Thoracic aorta (tissue), 2 donors: ENCODE measurements at regions not wholly inside any gene's neighbourhood (a gene's known extent, or its start where the extent isn't known, plus 50 kb on each side); places are given as distances from the start of the nearest gene placed in this dataset.

Experiments used
- ATAC-seq: fragments of 150-250 bp; one replicate; pipeline ENCODE4 v1.8.0; 2017; ENCODE audit warnings: low read depth; ENCODE audit not compliant: insufficient number of reproducible peaks, low FRiP score
- DNase-seq: peaks from one replicate; pipeline ENCODE4 v3.0.0-alpha.2; 2020; ENCODE audit warnings: low spot score
- H3K27ac ChIP-seq, 2 donors: fragments of 200-600 bp; sonication (generic); 1 replicate in 1 of 2; 2 replicates in 1 of 2; pipeline ENCODE4 v1.5.1; 2016; ENCODE audit warnings: mild to moderate bottlenecking in 2 of 2, moderate library complexity in 2 of 2
- H3K27me3 ChIP-seq: fragments of 200-600 bp; sonication (generic); replicated peaks from 2 replicates; pipeline ENCODE4 v1.6.0; 2016; ENCODE audit warnings: mild to moderate bottlenecking; ENCODE audit not compliant: insufficient read depth
- H3K36me3 ChIP-seq: fragments of 200-600 bp; sonication (generic); one replicate; pipeline ENCODE4 v1.5.1; 2016
- H3K4me1 ChIP-seq, 2 donors: fragments of 200-600 bp; sonication (generic); 1 replicate in 1 of 2; 2 replicates in 1 of 2; pipeline versions ENCODE4 v1.5.1 to v1.6.0; 2016; ENCODE audit warnings: low read depth in 2 of 2, mild to moderate bottlenecking in 1 of 2; ENCODE audit not compliant: control insufficient read depth in 1 of 2
- H3K4me3 ChIP-seq: fragments of 200-600 bp; sonication (generic); 2 replicates; pipeline ENCODE4 v1.5.1; 2016; ENCODE audit warnings: mild to moderate bottlenecking
- H3K9me3 ChIP-seq: fragments of 200-600 bp; sonication (generic); 2 replicates; pipeline ENCODE4 v1.5.1; 2016
- TF ChIP-seq, protein P1 (sequence below): fragments of 200-600 bp; sonication (generic); IDR thresholded peaks from one replicate; pipeline ENCODE4 v1.5.1; 2019; ENCODE audit warnings: antibody characterized with exemption

DNA sequence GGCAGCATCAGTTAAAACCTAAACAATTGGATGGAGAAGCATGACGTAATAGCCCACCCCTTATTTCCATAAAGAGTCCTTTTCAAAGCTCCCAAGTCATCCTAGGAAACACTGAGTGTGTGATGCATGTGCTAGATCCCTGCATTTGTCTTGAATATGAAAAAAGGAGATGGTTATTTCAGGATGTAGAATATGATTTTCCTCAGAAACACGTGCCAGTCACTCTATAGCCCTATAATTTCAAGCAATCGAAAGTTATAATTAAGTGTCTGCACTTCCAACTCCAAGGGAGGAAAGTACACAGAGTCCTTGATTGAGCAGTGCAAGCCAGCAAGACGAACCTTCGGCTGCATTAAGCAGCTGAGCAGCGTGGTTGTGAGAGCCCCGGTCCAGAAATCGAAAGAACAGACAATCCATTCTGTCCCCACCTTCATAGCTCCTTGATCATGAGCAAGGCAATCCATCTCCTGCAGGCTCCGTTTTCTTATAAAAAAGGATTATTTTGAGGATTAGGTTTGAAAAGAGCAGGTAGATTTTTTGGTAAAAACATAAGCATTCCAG is 287.7 kb downstream of the FBXO15 start:
- no peak overlapping the region for H3K27ac ChIP-seq
- no peak for DNase-seq
- no peaks in the 10 kb centered on the region for H3K4me1 ChIP-seq
- ATAC-seq, result no peak
- TF ChIP-seq, protein P1, sequence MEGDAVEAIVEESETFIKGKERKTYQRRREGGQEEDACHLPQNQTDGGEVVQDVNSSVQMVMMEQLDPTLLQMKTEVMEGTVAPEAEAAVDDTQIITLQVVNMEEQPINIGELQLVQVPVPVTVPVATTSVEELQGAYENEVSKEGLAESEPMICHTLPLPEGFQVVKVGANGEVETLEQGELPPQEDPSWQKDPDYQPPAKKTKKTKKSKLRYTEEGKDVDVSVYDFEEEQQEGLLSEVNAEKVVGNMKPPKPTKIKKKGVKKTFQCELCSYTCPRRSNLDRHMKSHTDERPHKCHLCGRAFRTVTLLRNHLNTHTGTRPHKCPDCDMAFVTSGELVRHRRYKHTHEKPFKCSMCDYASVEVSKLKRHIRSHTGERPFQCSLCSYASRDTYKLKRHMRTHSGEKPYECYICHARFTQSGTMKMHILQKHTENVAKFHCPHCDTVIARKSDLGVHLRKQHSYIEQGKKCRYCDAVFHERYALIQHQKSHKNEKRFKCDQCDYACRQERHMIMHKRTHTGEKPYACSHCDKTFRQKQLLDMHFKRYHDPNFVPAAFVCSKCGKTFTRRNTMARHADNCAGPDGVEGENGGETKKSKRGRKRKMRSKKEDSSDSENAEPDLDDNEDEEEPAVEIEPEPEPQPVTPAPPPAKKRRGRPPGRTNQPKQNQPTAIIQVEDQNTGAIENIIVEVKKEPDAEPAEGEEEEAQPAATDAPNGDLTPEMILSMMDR, result no peak
- no peak overlapping the region for H3K4me3 ChIP-seq
- no peaks in the 10 kb centered on the region for H3K27me3 ChIP-seq
- no peaks in the 10 kb centered on the region for H3K36me3 ChIP-seq
- no peaks in the 10 kb centered on the region for H3K9me3 ChIP-seq

DNA sequence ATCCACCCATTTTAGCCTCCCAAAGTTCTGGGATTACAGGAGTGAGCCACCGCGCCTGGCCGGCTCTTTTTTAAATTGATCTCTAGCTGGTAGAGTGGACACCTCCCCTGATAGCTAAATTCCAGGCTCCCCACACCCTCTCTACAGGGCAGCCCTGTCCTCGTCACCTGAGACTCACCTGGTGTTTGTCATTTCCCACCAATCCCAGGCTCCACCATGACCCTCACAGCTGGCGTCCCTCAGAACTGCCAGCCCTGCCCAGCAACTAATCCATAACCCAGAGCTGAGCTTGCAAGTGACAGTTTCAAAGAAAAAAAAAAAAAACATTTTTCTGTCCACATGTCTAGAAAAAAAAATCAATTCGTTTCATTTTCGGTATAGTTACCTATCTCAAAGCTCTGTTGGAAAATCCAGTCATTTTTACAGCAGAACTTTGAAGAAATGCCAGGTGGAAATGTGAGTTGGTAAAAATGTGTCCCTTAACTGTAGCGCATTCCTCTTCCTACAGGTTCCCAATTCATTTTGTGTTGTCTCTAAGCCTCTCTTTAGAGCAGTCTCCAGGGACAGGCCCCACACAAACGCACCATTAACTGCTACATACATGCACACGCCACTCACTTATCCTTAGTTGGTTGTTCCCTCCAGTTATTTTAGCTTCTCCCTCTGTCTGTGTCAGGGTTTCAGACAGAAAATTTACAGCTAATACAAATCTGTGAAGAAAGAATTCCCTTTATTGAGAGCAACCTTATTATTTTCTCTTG is 294.7 kb downstream of the FBXO15 start:
- Histone ChIP-seq H3K27me3 (no peaks in the 10 kb centered on the region), H3K9me3 (no peaks in the 10 kb centered on the region), H3K27ac (no peak overlapping the region), H3K36me3 (no peaks in the 10 kb centered on the region), H3K4me3 (no peak overlapping the region), H3K4me1 (no peaks in the 10 kb centered on the region)
- ATAC-seq (no peak), DNase-seq (no peak)
- TF ChIP-seq, protein P1, result no peak

DNA sequence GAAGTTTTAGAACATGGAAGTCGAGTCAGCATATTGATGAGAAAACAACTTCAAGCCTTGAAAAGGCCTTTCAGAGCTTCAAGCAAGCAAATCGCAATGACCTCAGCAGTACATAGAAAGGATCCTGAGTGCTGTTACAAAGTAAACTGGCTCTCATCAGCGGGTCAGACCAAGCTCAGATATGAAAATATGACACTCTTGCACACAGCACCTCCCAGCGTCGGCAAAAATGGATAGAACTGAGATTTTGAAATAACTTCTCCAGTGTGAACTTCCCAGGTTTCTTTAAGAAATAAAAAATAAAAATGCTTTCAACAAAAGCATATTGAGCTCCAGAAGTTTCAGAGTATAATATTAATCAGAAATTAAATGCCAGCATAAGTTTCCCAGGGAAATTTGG is 296.9 kb downstream of the FBXO15 start:
- Histone ChIP-seq H3K36me3 (no peaks in the 10 kb centered on the region), H3K4me3 (no peak overlapping the region), H3K27ac (no peak overlapping the region), H3K4me1 (no peaks in the 10 kb centered on the region), H3K27me3 (no peaks in the 10 kb centered on the region), H3K9me3 (no peaks in the 10 kb centered on the region)
- DNase-seq (no peak), ATAC-seq (no peak)
- TF ChIP-seq, protein P1, result no peak

DNA sequence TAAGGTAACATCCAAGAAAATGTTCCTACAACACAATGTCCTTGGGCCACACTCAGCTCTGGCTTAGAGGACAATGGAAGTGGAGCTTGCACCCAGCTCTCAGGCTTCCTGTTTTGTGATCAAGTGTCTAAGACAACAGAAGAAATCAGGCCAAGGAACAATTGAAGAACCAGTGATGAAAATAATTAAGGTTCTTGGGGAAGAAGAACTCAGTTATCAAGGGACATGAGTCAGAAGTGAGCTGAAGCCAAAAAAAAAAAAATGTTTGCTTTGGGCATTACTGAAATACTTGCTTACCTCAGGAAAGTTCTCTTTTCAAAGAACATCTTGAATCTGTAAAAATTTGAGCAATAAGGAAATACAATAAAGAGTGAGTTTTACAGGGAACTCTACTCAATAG is 299.0 kb downstream of the FBXO15 start:
- Histone ChIP-seq H3K9me3 (no peaks in the 10 kb centered on the region), H3K4me3 (no peak overlapping the region), H3K27me3 (no peaks in the 10 kb centered on the region), H3K36me3 (no peaks in the 10 kb centered on the region), H3K27ac (no peak overlapping the region), H3K4me1 (no peaks in the 10 kb centered on the region)
- DNase-seq (no peak), ATAC-seq (no peak)
- TF ChIP-seq, protein P1, result no peak

DNA sequence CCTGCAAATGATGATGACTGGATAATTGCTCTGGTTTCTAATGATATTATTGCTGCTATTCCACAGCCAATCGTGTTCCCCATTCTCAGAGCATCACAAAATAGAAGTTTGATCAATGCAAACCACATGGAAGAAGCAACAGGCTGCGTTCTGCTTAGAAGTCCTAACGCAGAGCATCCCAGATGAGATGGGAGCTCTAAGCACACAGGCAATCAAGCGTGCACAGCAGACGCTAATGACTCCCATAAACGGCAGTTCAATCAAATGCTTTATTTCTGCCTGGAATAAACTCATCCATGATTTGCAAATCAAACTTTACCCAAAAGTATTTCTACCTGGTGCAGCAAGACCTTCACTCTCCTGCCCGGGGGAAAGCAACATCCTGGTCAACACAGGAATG is 304.2 kb downstream of the FBXO15 start:
- Histone ChIP-seq H3K4me1 (no peaks in the 10 kb centered on the region), H3K27me3 (no peaks in the 10 kb centered on the region), H3K9me3 (no peaks in the 10 kb centered on the region), H3K27ac (no peak overlapping the region), H3K4me3 (no peak overlapping the region), H3K36me3 (no peaks in the 10 kb centered on the region)
- TF ChIP-seq, protein P1, result no peak
- DNase-seq, result no peak
- no peak for ATAC-seq
